HepG2 (cell line): ENCODE measurements at regions not wholly inside any gene's neighbourhood (a gene's known extent, or its start where the extent isn't known, plus 50 kb on each side); places are given as distances from the start of the nearest gene placed in this dataset.

Source experiments
- BCL6 ChIP-seq: IDR thresholded peaks from 2 replicates; pipeline ENCODE4 v1.6.1; 2016; ENCODE audit warnings: missing genetic modification reagents, missing compliant biosample characterization
- EP300 ChIP-seq, 3 experiments: sonication (generic) in 1 of 3; formaldehyde crosslinking in 1 of 3; IDR thresholded peaks; 2 replicates each; pipeline versions ENCODE4 v1.5.1 to v1.6.1; 2011 to 2020; ENCODE audit warnings: low read depth in 2 of 3, low read length in 2 of 3, borderline replicate concordance in 1 of 3, improper control_type of control experiment in 1 of 3, mild to moderate bottlenecking in 1 of 3, missing genetic modification reagents in 1 of 3, moderate library complexity in 1 of 3
- ESRRA ChIP-seq: sonication (generic); formaldehyde crosslinking; IDR thresholded peaks from 2 replicates; pipeline ENCODE4 v1.5.1; 2020; ENCODE audit warnings: mild to moderate bottlenecking, low read depth, missing genetic modification reagents
- FOXA3 ChIP-seq: IDR thresholded peaks from 2 replicates; pipeline ENCODE4 v1.6.1; 2016; ENCODE audit warnings: missing genetic modification reagents, missing compliant biosample characterization
- HNF4G ChIP-seq, 2 experiments: sonication (generic) in 1 of 2; formaldehyde crosslinking in 1 of 2; IDR thresholded peaks; 2 replicates each; pipeline versions ENCODE4 v1.4.0 to v1.6.1; 2011 to 2020; ENCODE audit warnings: borderline replicate concordance in 2 of 2, low read depth in 2 of 2, mild to moderate bottlenecking in 2 of 2, low read length in 1 of 2, missing genetic modification reagents in 1 of 2, moderate library complexity in 1 of 2
- KDM1A ChIP-seq: IDR thresholded peaks from 2 replicates; pipeline ENCODE4 v1.6.1; 2016; ENCODE audit warnings: missing compliant biosample characterization
- MXI1 ChIP-seq: IDR thresholded peaks from 3 replicates; pipeline ENCODE4 v1.6.1; 2012; ENCODE audit warnings: low read depth, low read length, inconsistent platforms, borderline replicate concordance
- POGZ ChIP-seq: sonication (generic); formaldehyde crosslinking; IDR thresholded peaks from 2 replicates; pipeline ENCODE4 v1.4.0; 2020; ENCODE audit warnings: mild to moderate bottlenecking, missing genetic modification reagents
- PPARG ChIP-seq: conservative IDR thresholded peaks from 2 replicates; pipeline ENCODE4 v1.6.1; 2016; ENCODE audit warnings: missing biosample characterization, missing genetic modification reagents
- TARDBP ChIP-seq: sonication (generic); formaldehyde crosslinking; IDR thresholded peaks from 2 replicates; pipeline ENCODE4 v1.8.0; 2022; ENCODE audit warnings: mild to moderate bottlenecking, missing genetic modification reagents
- ZBTB8A ChIP-seq: sonication (generic); formaldehyde crosslinking; IDR thresholded peaks from 2 replicates; pipeline ENCODE4 v1.4.0; 2020; ENCODE audit warnings: mild to moderate bottlenecking, low read depth, missing genetic modification reagents, borderline replicate concordance
- ZNF552 ChIP-seq: sonication (generic); formaldehyde crosslinking; IDR thresholded peaks from 2 replicates; pipeline ENCODE4 v1.9.0; 2022; ENCODE audit warnings: missing genetic modification reagents, mild to moderate bottlenecking, borderline replicate concordance
- ZNF589 ChIP-seq: sonication (generic); formaldehyde crosslinking; conservative IDR thresholded peaks from 2 replicates; pipeline ENCODE4 v1.8.0; 2022; ENCODE audit warnings: mild to moderate bottlenecking, moderate library complexity, missing genetic modification reagents
- ZNF776 ChIP-seq: sonication (generic); formaldehyde crosslinking; IDR thresholded peaks from 2 replicates; pipeline ENCODE4 v1.4.0; 2020; ENCODE audit warnings: mild to moderate bottlenecking, missing genetic modification reagents
- TF ChIP-seq, protein P1 (sequence below): IDR thresholded peaks from 2 replicates; pipeline ENCODE4 v1.6.1; 2016
- TF ChIP-seq, protein P2 (sequence below): IDR thresholded peaks from 2 replicates; pipeline ENCODE4 v1.6.1; 2016; ENCODE audit warnings: mild to moderate bottlenecking
- TF ChIP-seq, protein P3 (sequence below): sonication (generic); formaldehyde crosslinking; IDR thresholded peaks from 2 replicates; pipeline ENCODE4 v1.8.0; 2022; ENCODE audit warnings: low read depth, missing genetic modification reagents
- TF ChIP-seq, protein P4 (sequence below): conservative IDR thresholded peaks from 2 replicates; pipeline ENCODE4 v1.6.1; 2018; ENCODE audit warnings: missing genetic modification reagents
- TF ChIP-seq, protein P5 (sequence below): sonication (generic); formaldehyde crosslinking; IDR thresholded peaks from 2 replicates; pipeline ENCODE4 v1.9.0; 2022; ENCODE audit warnings: low read depth, missing genetic modification reagents

DNA sequence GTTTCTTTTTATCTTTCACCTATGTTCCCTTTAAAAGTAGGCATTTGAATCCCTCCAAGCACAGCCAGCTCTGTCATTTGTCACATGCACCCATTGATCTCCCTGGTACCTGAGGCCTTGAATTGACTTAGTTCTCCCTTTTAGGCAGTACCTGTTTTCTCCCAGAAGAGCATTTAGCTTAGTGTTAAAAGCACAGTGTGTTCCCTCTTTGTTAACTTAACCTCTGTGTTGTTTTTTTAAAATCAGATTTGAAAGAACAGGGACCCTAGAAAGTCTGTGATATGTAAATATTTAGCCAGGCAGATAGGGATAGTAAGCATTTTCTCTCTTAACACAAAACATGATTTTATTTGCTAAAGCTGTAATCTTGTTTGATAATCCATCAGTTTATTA lies 113.8 kb upstream of the SPATA31D4 start (continued):
- TF ChIP-seq, protein P1, sequence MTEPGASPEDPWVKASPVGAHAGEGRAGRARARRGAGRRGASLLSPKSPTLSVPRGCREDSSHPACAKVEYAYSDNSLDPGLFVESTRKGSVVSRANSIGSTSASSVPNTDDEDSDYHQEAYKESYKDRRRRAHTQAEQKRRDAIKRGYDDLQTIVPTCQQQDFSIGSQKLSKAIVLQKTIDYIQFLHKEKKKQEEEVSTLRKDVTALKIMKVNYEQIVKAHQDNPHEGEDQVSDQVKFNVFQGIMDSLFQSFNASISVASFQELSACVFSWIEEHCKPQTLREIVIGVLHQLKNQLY = peak; percentile 58; the same call in 1 of the 2 replicates
- TF ChIP-seq BCL6 (CRISPR knock-in tag) (peak; percentile 95), ZNF552 (CRISPR knock-in tag) (no peak), POGZ (peak; percentile 38; the same call in 1 of the 2 replicates), FOXA3 (peak; percentile 78; the same call in 1 of the 2 replicates), ZNF776 (CRISPR knock-in tag) (no peak), ESRRA (CRISPR knock-in tag) (0 out of 2 replicates have a peak, but pooled peaks have one; percentile 21), HNF4G (IDR thresholded peaks at IDR 0.05; ENCODE audit: borderline replicate concordance, low read depth, low read length) (no peak), HNF4G (CRISPR knock-in tag; IDR thresholded peaks at IDR 0.05; ENCODE audit: borderline replicate concordance, low read depth) (no peak), TARDBP (CRISPR knock-in tag) (peak; percentile 53; the same call in 1 of the 2 replicates), ZBTB8A (CRISPR knock-in tag) (no peak), EP300 (IDR thresholded peaks at IDR 0.05; ENCODE audit: low read depth in 2 of 2, low read length in 2 of 2) (peak in 1 of 2 experiments; percentile 70; a peak in 2 of 4 replicates), EP300 (CRISPR knock-in tag; IDR thresholded peaks at IDR 0.05; ENCODE audit: borderline replicate concordance) (no peak), KDM1A (CRISPR knock-in tag) (peak; percentile 65; the same call in 1 of the 2 replicates), ZNF589 (no peak), MXI1 (no peak), PPARG (CRISPR knock-in tag) (peak; percentile 94)
- TF ChIP-seq, protein P2, sequence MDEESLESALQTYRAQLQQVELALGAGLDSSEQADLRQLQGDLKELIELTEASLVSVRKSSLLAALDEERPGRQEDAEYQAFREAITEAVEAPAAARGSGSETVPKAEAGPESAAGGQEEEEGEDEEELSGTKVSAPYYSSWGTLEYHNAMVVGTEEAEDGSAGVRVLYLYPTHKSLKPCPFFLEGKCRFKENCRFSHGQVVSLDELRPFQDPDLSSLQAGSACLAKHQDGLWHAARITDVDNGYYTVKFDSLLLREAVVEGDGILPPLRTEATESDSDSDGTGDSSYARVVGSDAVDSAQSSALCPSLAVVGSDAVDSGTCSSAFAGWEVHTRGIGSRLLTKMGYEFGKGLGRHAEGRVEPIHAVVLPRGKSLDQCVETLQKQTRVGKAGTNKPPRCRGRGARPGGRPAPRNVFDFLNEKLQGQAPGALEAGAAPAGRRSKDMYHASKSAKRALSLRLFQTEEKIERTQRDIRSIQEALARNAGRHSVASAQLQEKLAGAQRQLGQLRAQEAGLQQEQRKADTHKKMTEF = peak; percentile 40
- TF ChIP-seq, protein P3, sequence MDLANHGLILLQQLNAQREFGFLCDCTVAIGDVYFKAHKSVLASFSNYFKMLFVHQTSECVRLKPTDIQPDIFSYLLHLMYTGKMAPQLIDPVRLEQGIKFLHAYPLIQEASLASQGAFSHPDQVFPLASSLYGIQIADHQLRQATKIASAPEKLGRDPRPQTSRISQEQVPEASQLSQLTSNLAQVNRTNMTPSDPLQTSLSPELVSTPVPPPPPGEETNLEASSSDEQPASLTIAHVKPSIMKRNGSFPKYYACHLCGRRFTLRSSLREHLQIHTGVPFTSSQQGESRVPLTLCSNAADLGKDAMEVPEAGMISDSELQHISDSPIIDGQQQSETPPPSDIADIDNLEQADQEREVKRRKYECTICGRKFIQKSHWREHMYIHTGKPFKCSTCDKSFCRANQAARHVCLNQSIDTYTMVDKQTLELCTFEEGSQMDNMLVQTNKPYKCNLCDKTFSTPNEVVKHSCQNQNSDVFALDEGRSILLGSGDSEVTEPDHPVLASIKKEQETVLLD (CRISPR knock-in tag) = no peak
- TF ChIP-seq, protein P4, sequence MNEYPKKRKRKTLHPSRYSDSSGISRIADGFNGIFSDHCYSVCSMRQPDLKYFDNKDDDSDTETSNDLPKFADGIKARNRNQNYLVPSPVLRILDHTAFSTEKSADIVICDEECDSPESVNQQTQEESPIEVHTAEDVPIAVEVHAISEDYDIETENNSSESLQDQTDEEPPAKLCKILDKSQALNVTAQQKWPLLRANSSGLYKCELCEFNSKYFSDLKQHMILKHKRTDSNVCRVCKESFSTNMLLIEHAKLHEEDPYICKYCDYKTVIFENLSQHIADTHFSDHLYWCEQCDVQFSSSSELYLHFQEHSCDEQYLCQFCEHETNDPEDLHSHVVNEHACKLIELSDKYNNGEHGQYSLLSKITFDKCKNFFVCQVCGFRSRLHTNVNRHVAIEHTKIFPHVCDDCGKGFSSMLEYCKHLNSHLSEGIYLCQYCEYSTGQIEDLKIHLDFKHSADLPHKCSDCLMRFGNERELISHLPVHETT (CRISPR knock-in tag) = no peak
- TF ChIP-seq, protein P5, sequence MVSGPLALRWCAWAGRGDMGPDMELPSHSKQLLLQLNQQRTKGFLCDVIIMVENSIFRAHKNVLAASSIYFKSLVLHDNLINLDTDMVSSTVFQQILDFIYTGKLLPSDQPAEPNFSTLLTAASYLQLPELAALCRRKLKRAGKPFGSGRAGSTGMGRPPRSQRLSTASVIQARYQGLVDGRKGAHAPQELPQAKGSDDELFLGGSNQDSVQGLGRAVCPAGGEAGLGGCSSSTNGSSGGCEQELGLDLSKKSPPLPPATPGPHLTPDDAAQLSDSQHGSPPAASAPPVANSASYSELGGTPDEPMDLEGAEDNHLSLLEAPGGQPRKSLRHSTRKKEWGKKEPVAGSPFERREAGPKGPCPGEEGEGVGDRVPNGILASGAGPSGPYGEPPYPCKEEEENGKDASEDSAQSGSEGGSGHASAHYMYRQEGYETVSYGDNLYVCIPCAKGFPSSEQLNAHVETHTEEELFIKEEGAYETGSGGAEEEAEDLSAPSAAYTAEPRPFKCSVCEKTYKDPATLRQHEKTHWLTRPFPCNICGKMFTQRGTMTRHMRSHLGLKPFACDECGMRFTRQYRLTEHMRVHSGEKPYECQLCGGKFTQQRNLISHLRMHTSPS (CRISPR knock-in tag) = 0 out of 2 replicates have a peak, but pooled peaks have one; percentile 17
